GM19372 (cell line): ENCODE measurements at regions not wholly inside any gene's neighbourhood (a gene's known extent, or its start where the extent isn't known, plus 50 kb on each side); places are given as distances from the start of the nearest gene placed in this dataset.

Experiments
- ATAC-seq: cut with Tn5 transposase; IDR thresholded peaks from one replicate; pipeline ENCODE4 v1.9.1; 2021; ENCODE audit warnings: mild to moderate bottlenecking, low read depth, moderate library complexity; ENCODE audit not compliant: unreplicated experiment

DNA sequence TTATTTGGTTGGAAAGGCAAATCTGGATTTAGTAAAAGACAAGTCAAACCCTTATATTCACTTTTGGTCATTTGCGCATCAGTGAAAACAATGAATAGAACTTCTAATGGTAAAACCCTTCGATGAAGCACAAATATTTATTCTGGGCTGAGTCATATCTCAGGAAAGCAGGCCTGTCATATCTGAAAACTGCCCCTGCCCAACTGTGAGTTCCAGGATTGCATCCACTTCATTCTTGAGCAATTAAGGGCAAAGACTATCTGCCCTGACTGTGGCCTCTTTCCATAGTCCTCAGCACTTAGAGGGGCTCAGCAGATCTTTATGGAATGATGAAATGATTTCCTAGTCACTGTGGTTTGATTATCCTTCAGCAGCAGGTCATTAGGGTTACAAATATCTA is 795.2 kb upstream of the ID2 start:
- no peak for ATAC-seq

DNA sequence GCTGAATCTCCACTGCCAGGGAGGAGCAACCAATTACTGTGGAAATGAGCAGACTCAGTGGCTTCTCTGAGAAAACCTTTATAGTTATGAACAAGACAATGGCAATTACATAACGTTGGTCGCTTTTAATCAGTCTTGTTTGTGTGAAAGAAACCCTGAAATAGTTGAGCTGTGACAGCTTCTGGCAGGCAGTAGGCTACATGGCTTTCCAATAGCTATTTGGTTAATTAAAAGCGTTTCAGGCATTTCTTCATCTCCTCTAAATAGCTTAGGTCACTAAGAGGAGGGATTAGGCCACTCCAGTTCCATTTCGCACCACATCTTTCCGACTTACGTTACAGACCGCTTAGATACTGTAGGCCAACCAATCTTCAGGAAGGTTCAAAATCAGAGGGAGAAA is 794.4 kb upstream of the ID2 start:
- ATAC-seq, result no peak

DNA sequence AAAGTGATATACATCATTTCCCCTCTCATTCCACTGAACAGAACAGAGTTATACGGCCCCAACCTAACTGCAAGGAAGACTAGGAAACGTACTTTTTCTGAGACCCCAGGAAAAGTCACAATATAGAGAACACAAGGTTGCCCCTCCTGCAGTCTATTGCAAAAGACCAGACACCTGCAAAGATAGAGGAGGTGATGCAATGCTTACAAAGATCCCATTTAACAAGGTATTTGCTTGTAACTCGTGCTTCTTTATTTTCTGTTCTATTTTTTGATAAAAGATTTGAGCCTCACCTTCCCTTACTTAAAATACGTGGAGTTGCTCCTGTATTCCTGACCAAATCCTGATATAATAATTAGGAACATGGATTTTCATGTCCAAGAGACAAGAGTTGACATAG is 793.0 kb upstream of the ID2 start:
- ATAC-seq, result no peak

DNA sequence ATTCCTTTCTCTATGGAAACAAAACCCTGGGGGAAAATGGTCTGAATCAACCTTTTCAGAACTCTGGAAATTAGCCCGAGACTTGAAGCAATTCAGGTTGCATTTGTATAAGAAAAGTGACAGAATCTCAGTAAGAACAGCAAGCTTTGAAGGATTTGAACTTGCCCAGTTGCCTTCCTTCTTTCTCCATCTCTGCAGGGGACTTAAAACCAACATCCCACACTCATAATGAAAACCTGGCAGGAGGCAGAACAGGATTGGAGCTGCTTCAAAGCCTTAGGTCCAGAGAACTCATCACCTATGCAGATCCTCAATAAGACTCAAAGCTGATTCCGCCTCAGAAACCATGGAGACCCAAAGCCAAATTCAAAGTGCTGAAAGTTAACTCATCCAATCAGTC is 790.5 kb upstream of the ID2 start:
- no peak for ATAC-seq

DNA sequence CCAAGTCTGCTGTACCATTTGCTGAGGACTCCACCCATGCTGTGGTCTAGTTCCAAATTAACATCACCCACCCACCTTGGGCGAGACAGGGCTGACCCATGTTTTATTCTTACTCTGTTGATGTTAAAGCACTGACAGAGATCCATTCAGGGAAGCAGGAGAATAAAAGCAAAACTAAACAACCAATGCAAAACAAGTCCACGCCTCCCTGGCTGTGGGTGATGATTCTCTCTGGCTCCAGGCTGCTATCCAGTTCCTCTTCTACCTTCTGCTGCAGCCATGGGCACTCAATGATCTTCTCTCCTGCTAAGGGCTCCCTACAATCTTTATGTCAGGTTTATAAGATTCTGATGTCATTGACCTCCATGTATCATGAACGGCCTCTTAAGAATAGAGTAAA is 786.6 kb upstream of the ID2 start:
- ATAC-seq, result no peak

DNA sequence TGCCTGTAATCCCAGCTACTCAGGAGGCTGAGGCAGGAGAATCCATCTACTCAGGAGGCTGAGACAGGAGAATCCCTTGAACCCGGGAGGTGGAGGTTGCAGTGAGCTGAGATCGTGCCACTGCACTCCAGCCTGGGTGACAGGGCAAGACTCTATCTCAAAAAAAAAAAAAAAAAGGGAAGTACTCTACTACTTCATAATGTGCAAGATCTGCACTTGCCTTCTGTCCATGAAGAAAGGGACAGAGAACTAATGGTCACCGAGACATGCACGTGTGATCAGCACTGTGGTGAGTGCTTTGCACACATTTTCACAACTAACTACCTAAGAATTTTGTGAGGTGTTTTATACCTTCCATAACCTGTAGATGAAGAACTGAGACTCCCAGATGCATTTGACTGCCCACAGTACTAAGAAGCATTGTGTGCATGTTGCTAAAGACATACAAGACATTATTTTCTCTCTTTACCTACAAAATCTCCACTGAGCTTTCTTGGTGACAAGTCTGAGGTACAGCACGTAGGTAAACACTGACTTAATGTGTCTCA is 784.8 kb upstream of the ID2 start:
- ATAC-seq, result no peak

DNA sequence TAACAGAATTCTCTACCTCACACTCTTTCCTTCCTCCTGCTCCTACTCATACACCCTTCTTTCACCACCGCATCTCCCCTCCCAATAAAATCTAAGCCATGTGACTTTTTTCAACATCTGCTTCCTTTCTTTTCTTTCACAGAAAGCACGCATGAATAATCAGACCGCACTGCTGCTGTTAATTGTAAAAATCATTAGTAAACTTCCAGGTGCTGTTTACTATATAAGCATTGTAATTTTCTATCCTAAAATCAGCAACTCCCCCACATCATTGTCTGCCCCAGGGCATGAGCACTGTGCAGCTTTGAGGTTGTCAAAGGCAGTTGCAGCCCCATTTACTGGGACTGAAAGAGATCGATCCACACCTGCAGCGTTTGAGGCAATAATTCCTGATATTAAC is 782.6 kb upstream of the ID2 start:
- no peak for ATAC-seq

DNA sequence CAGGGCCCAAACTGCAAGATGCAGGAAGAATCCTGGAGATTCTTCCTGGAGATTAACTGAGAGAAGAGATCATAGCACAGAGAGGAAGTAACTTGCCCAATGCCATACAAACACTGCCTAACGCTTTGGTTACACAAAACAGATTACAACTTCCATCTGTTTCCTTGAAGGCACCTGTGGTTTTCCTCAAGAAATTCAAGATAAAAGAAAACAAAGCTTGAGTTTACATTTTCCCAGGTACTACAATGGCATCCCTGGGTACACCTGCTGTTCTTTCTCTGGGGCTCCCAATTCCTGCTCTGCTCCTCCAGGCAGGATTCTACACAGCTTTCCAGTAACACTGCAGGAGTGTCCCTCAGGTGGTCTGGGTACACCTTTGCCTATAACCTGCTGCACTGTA is 781.9 kb upstream of the ID2 start:
- ATAC-seq, result no peak

DNA sequence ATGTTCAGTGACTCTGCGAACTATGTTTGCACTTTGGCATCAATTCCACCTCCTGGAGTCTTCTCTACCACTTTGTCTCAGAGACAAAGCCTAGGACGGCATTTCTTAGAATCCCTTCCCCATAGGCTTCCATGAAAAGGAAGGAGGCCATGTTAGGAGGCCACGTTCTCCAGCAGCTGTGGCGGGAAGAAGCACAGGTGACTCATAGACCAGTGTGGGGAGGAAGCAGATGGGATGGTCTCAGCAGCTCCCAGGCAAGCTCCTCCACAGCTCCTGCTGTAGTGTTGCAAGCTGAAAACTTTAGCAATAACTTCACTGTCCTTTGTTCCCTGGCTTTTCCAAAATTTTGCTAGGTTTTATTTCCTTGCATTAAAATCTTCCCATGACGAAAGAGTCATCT is 781.3 kb upstream of the ID2 start:
- ATAC-seq, result no peak

DNA sequence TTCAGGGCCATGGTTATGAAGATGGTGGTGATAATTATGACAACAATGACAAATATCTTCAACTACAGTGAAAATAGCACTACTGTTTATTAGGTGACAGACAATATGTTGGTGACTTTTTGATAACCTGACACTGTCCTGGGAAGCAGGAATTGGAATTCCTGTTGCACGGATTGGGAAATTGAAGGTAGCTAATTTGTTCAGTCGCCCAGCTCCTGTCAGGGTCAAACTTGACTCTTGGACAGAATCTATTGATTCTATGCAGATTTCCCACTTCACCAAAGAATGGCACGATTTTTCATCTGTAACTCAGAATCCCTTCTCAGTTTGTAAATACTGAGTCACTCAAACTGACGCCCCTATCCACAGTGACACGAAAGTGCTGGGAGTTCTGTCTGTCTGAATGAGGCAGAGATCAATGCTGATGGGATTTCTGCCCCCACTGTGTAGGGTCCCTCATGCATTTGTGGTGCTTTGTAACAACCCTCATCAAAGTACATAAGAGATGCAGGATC is 779.5 kb upstream of the ID2 start:
- no peak for ATAC-seq

DNA sequence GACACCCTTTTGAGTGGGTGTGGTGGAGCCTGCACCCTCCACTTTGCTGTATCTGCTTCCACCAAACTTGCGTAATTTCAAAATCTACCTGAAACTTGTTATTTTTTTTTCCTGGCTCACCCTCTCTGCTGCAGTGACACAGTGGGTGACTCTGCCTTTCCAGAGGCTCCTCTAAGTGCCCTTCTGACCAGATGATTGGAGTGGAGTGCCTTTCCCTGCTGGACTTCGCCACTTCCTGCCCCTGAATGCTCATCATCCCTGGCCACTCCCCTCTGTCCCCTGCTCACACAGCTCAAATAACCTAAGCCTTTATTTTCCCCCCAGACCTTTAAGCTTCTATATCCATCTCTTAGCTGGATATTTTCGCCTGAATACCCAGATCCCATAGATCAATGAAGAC is 777.5 kb upstream of the ID2 start:
- no peak for ATAC-seq

DNA sequence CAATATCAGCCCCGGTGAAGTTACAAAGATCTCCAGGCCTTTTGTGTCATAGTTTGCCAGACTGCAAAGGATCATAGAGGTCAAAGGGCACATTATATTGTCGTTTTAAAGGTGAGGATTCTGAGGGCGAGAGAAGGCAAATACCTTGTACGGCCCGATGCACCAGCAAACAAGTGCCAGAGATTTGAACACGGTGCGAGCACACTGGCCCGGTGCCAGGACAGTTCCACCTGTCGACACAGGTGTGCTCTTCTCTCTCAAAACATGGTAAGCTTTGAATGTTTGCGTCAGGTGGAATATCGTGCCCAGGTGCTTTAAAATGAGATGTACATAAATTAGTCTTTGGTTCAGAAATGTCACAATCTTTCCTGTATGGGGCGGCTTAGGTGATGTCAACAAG is 776.1 kb upstream of the ID2 start:
- ATAC-seq, result no peak

DNA sequence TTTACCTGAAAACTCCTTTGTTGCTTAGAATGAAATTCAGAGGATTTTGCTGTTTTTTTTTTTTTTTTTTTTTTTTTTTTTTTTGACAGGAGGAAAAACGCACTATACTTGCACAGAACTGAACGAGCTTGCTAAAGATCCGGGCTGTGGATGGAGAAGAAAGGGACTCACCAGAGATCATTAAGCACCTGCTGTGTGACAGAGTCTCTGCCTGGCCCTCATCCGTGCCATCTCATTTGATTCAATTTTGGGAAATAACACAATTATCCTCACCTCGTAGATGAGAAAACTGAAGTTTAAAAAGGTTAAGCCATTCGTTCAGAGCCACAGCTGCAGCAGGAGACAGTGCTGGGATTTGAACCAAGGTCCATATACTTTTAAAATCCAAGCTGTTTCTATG is 775.4 kb upstream of the ID2 start:
- ATAC-seq, result no peak

DNA sequence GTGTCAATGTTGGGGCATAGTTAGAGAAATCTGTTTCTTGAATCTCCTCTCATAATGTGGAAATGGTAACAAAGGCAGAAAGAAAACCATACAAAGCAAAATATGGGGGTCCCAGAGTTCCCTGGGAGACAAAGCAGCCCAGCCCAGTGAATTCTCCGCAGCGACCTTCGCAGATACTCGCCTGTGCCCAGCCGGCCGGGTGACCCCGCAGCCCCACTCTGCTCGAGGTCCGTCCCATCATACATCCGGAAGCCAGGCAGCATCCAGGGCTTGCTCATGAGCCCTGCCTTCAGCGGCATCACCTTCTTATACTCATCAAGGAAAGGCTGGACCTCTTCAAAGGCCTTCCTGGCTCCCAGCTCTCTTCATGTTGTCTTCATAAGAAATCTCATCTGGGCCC is 774.8 kb upstream of the ID2 start:
- no peak for ATAC-seq

DNA sequence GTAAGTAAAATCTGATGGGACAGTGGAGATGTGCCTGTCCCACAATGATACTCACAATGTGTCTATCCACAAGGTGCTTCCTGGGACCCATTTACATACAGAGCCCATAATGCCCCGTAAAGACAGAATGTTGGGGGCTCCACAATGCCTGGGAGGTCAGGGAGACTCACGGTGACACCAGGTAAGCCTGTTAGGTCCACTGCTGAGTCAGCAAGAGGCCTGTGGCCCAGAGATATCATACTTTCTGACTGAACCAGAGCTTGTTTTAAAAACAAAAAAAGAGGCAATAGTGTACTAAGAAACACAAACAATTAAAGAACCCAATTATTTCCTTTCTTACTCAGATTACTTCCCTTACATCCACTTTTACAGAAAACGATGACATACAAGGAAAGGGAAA is 771.1 kb upstream of the ID2 start:
- no peak for ATAC-seq

DNA sequence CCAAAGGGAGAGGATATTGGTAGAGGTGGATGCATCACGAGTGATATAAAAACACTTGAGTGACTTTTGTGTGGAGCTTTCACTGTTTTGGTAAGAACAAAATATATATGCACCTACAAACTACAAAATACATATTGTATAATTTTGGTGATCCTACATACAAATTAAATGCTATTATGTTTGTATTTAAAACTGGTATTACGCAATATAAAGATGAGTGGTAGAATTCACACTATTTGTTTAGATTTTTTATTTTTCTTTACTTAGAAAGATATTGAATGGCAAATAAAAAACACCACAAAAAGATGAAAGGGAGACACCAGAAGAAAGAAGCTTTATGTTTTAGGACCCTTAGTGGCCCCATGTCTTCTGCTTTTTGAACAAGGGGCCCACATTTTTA is 770.7 kb upstream of the ID2 start:
- no peak for ATAC-seq

DNA sequence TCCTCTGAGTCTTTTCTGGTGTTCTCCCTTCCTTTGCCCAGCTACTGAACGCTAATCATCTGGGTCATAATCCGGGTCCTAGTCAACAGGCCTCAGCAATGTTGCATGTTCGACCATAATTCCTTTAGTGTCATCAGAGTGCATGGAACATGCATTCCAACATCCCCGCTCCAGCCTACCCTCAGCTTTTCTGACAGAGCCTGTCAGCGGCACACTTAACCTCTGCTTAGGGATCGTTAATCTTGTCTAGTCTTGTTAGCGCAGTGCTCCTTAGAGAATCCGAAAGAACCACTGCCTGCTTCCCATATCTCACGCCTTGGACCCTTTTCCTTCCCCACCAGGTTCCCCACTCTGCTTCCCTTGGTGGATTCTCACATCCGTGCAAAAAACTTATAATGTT is 767.9 kb upstream of the ID2 start:
- no peak for ATAC-seq

DNA sequence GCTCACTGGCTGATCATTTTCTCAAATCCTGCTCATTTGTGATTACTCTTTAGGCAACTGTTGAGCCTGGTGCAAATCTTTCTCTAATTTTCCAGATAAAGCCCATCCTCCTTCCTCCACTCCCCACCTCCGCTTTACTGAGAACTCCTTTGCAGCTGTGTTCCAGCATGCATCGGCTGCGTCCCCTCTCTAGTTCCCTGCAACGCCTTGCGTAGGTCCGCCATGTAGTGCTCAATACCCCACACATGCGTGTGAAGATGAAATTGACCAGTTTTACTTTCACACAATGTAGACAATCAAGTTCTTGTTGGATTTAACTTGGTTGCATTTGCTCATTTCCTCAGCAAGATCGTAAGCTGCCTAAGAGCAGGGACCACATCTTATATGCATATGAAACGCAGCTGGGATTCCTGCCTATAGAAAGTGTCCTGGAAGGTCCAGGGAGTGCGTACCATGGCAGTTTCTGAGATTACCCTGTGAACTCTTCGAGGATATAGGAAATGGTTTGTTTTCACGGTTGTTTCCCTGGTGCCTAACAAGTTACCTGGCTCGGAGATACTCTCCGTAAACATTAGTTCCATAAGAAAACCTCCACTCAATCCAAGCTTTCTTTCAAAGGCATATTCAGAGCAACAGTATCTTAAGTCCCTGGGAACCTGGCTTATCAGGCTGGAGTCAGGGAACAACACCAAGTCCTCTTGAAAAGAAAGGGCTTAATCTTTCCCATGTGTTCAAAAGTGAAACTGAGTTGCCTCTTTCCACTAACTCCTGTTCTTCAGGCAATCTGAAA is 766.4 kb upstream of the ID2 start:
- ATAC-seq, result no peak

DNA sequence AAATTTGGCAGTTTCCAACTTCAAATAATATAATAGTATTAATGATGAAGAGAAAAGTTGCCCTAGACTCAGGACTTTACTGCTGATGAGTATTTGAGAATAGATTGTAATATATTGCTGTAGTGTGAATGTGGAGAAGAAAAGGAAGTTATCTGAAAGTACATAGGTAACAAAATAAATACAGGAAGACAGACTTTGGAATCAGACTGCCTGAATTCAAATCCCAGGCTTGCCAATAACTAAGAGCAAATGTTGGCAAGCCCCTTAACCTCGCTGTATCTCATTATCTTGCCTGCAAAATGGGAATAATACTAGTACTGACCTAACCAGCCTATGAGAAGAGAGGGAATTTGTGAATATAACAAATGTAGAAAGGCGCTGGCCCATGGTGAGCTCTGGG is 765.2 kb upstream of the ID2 start:
- ATAC-seq, result no peak

DNA sequence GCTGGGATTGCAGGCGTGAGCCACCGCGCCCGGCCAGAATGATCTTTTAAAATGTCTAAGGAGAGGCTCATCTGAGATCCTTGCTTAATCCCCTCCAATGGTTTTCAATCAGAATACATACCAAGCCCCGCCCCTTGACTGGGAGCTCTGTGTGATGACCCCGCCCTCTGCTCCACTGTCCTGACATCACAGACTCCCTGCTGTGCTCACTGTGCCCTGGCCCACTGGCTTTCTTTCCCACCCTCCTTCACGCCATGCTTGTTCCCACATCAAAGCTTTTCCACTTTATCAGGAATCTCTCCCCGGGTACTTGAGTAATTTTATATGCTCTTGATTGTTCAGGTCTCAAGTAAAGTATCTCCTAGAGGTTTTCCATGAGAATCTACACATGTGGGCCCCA is 762.3 kb upstream of the ID2 start:
- ATAC-seq, result no peak

DNA sequence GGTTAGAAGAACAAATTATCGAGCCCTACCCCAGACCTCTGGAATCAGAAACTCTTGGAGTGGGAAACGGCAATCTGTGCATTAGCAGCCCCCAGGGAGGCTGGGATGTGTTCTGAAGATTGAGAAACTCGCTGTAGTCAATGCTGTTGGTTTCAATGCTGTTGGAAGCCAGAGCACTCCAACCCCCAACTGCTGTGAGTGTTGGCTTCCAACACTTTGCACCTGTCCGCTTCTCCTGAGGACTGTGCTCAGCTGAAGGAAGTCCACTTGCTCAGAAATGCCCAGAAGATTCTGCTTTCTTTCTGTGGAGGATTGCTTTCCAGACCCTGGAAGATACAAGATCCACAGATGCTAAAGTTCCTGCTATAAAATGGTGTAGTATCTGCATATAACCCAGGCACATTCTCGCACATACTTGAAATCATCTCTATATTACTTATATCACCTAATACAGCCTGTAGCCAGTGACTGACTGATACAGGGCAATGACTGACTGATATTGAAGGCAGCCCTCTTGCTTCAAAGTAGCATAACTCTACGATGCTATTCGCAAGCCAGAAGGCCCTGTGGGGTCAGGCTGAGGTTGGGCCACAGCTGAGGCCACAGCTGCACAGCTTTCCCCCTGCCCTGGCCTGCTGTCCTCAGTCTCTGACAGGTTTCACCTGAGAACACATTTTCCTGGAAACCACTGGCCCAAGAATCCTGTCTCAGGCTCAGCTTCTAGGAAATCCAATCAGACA is 757.7 kb upstream of the ID2 start:
- no peak for ATAC-seq

DNA sequence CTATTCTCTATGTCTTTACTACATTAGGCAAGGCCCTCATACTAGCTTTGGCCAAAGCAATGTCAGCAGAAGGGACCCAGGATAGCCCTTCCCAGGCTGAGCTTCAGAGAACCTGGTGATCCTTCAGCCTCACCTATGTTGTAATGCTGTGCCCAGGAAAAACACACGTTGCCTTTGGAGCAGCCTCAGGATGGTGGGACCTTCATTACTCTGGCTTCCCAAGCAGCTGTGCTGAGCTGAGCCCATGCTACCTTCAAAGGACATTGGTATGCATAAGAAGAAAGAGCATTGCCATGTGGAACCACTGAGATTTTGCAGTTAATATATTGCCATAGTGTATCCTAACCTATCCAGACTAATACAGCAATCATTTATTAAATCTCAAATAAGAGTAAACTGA is 756.4 kb upstream of the ID2 start:
- ATAC-seq, result no peak
